CD1c-positive myeloid dendritic cell (primary cell): ENCODE measurements at regions not wholly inside any gene's neighbourhood (a gene's known extent, or its start where the extent isn't known, plus 50 kb on each side); places are given as distances from the start of the nearest gene placed in this dataset.
A peak's percentile ranks its signal among the peaks of the same experiment; 100 is the strongest.

Experiments used
- DNase-seq: peaks from one replicate; pipeline ENCODE4 v3.0.0-alpha.2; 2016; ENCODE audit errors: extremely low spot score

DNA sequence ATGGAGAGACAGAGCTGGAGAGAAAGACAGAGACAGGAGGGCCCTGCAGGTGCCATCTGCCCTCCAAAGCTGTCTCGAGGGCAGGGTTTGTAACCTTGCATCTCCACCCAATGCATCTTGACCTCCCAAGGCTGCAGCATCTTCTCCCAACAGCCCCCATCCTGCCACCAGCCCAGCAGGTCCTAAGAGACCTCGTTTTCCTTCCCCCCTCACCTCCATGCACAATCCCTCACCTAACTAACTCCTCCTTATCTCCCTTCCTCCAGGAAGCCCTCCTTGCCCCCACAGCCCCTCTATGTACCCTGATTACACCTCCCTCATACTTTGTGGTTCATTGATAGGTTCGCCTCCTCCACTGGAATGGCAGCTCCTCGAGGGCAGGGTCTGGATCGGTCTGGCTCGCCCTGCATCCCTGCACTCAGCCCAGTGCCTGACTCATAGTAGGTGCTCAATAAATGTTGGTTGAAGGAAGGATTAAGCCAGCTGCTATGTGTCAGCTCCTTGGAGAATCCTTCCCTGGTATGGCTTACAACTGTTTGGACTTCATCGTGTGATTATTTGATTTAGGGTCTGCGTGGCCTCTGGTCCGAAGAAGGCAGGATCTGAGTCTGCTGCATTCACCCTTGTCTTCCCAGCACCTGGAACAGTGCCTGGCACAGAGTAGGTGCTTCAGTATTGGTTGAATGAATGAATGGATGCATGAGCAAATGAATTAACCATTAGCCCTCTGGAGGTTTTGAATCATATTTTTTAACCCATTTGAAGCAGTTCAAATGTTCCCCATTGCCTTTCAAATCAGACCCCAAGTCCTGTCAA, 105.6 kb upstream of the PTPN1 start:
- DNase-seq = no peak

DNA sequence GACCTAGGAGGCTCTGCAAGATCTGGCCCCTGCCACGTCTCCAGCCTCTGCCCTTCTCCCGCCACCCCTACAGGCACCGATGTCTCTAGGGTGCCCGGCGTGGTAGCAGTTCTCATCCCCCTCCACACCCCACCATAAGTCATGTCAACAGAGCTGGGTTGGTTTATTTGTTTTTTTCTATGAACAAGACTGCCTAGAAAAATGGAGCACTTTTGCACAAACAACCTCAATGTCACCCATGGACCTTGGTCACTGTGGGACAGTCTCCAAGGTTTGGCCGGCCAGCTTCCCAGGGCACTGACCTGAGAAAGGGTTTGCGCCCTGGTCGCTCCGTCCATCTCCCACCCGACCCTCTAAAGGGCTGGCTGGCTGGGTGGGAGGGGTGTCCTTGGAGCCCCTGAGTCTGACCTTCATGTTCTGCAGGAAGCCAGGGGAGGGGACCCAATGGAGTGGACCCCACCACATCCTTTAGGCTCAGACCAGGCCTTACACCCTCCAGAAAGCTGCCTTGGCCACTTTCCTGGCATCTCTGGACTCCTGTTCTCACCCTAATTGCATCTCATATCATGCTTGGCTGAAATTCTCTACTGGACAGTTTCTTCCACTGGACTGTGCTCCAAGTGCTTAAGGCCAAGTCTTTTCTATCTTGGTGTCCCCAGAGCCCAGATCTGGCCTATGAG, 104.8 kb upstream of the PTPN1 start:
- no peak for DNase-seq

DNA sequence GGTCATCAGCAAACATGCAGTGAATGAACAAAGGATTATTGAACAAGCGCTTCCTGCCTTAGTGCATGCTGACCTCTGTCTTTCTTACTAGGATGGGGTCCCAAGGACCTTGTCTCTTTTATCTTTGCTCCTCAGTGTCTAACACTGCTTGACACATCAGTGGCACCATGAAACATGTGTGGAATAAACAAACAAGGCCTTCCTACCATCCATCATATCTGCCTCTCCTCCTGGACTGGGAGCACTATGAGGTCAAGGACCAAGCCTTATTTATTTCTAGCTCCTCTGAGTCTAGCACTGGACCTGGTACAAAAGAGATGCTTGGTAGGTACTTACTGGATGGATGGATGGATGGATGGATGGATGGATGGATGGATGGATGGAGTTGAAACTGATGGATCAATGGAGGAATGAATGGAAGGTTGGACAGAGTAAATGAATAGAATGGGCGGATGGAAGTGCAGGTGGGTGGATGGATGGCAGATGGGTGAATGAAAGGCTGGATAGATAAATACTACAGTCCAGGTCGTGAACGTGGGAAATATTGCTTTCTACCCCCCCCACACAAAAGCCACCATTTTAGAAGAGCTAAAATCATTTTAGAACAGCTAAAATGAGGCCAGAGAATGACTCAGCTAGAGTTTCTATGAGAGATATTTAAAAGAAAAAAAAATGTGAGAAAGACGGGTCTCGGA, 104.1 kb upstream of the PTPN1 start:
- no peak for DNase-seq

DNA sequence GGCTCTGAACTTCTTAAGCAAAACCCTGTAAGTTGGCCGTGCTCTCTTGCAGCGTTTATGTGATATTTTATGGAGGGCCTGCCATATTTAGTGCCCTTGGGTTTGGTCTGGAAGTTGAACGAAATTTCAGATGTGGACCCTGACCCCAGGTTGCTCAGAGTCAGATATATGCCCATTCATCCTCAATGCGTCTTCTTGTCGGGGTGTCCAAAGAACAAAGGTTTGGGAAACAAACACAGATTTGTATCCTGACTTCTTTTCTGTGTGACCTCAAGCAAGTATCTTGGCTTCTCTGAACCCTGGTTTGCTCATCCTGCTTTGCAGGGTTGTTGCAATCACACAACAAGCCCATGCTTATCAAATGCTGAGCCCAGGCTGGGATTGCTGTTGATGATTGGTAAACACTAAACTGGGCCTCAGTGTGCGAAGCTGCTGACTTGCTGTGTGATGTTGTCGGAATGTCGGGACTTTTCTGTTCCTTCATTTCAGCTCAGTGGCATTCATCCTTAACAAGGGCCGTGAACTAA, 103.5 kb upstream of the PTPN1 start:
- no peak for DNase-seq

DNA sequence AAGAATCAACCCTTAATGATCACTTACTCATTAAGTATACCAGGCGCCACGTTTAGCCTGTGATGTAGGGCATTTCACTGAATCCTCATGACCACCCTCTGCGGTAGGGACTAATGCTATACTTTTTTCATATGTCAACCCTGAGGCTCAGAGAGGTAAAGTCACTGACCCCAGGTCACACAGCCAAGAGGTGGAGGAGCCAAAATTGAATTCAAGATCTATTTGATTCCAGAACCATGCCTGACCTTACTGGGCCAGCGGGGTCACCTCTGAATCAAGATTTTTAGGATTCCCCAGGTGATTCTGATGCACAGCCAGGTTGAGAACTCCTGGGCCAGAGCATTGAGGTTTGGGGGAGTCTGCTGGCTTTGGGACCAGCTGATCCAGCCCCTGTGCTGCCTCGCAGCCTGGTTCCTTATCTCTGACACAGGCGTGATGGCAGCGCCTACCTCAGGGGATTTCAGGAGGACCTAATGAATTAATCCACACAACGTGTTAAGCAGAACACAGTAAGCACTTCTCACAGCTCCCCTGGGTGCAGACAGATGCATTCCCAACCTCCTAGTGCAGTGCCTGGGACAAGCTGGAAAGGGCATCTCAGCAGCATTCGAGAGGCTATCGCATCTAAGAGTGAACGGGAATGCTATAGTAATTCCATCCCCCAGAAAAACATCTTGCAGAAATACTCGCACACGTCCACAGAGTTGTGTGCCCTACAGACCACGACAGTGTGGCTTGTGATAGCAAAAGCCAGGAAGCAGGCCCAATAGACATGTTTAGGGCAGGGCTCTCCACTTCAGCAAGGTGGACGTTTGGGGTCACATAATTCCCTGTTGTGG, 101.4 kb upstream of the PTPN1 start:
- no peak for DNase-seq

DNA sequence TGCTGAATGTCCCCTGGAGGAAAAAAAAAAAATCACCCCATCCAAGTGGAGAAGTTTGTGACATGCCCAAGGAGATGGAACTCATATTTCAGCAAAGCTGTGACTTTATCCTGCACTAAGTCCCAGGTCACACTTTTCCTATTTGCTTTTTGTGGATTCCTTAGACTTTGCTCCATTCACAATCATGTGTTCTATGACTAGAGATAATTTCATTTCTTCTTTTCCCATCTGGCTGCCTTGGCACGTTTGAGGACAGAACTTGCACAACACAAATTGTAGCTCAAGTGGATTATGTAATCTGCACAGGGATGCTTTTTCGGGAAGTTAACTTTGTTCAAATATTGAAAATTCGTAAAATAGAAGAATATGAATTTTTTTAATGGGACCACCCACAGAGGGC, 100.7 kb upstream of the PTPN1 start:
- peak; percentile 91 for DNase-seq

DNA sequence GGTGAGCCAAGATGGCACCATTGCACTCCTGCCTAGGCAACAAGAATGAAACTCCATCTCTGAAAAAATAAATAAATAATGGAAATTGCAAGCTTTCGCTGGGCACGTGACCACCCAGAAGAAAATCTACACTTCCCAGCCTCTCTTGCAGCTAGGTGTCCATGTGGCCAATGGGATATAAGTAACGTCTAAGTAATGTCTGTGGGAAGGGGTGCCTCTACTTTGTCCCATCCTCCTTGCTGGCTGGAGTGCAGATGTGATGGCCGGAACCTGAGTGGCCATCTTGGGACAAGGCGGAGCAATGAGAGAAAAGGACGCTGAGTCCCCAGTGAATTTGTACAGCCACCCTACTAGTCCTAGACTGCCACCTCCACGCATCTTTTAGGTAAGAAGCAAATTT, 99.8 kb upstream of the PTPN1 start:
- no peak for DNase-seq

DNA sequence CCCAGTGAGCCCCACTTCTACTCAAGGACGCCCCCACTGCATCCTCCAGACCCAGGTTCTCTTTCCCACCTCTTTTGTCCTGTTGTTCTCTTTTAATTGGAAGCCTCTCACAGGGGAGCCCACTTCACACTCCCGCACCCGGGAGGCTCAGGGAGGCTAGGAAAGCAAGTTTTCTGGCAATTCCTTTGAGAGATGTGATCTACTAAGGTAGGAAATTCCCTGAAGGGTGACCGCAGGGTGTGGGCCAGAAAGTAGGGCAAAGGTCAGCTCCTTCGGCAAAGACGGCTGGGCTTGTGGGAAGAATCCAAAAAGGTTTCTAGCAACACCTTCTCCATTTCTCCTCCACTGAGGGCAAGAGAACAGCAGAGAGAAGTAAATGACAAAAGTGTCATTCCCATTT, 98.1 kb upstream of the PTPN1 start:
- DNase-seq = no peak

DNA sequence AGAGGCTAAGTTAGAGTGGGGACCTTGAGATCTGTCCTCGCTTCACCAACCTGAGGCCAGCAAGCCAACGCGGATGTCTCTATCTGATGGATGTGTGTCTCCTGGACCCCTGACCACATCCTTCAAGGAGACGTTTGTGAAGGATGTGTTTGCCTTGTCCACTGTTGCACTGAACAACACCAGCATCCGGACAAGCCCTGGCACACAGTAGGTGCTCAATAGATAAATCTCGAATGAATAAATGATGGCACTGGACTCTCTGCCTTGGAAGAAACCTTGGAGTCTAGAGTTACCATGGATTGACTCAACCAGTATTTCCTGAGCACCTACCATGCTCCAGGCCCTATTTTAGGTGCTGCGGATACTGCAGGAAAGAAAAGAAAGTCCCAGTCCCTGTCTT, 97.7 kb upstream of the PTPN1 start:
- no peak for DNase-seq

DNA sequence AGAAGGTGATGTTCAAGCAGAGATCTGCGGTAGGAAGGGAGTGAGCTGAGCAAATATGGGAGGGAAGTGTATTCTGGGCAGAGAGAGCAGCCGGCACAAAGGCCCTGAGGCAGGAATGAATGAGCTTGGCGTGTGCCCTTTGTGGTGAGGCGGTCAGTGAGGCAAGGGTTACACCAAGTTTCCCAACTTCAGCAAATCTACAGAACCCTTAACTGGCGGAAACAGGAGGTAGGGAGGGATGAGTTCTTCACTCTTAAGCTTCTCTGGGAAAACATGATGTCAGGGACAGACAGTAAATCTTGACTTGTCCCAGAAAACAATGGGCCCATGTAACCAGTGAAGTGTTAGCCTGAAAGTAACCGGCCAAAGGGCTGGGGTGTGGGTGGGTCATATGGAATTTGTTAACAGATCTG, 97.1 kb upstream of the PTPN1 start:
- DNase-seq = peak; percentile 38

DNA sequence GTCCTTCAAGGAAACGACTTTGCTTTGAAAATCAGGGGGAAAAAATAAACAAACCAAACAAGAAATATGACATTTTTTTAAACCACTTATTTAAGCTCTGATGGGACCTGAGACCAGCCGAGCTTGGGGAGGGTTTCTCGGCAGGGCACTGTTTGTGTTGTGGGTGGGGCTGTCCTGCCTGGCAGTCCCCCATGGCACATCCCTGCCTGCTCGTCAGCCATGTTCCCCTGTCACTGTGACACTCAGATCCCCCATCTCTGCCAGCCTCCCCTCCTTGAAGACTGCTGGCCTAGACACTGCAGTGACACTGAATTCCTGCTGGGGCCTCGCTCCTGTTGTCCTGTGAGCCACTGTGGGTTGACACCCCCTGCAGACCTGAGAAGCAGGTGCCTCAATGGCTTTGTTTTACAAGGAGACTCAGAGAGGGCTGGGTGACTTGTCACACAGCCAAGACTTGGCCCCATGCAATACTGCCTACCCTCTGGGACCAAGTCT, 95.1 kb upstream of the PTPN1 start:
- no peak for DNase-seq

DNA sequence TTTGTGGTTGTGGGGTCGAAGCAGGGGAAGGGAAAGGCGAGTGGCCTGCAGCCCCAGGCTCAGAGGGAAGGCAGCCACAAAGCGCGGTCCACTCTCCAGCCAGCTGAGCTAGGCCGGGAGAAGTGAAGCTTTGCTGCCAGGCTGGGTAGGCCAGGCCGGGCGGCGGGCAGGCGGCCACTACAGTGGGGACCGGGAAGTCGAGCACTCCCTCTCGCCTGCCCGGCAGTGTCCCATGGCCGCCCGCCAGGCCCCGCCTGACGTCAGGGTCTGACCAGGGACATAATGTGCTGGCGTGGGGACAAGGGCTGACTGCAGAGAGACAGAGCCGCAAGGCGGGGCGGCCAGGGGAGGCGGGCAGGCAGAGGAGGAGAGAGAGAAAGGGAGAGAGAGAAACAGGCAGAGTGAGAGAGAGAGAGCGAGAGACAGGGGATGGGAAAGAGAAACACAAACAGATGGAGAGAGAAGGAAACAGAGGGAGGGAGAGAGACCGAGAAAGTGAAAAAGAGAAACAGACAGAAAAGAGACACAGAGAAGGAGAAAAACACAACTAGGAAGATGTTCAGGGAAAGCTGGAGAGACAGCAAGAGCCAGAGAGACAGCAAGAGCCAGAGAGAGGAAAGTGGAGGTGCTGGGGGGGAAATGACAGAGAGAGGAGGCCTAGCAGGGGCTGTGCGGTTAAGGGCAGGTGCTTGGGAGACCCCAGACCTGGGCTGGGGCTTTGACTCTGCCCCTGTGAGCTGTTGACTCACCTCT, 94.5 kb upstream of the PTPN1 start:
- no peak for DNase-seq

DNA sequence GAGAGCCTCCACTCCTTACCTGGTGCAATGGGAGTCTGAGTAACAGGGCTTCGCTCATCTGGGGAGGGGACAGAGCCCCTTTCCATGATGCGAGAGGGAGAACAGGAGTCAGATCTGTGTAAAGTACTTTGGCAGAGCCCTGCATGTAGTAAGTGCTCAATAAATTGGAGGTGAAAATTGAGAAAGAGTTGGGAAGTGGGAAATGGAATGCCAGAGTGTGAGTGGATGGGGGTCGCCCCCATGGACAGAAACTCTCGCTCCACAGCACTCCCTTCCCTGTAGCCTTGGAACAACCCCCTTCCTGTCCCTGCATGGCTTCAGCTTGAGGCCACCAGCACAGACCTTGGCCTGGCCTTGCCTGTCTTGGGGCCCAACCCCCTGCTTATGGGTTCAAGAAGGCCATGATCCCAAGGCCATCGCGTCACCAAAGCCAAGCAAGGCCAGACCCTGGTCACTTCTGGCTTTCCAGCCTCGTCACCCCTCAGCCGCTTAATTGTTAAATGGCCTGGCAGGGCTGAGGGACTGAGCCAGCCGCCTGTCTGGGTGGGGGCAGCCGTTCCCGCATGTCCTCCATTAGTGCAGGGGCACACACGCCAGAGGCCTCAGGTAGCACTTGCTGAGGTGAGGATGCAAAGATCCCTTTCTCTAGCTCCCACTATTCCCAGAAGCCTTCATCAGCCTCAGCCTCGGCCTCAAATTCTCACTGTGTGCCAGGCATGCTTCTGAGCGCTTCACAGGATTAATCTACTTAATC, 93.7 kb upstream of the PTPN1 start:
- DNase-seq = no peak

DNA sequence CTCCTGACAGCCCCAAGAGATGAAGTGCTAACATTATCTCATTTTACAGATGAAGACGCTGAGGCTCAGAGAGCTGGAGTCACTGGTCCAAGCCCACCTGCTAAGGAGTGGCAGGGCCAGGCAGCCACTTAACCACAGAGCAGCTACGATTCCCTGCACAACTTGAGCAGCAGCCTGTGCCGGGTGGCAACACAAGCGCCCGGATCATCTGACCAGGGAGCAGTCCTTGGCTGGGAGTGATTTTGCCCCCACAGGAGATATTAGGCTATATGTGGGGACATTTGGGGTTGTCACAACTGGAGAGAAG, 93.2 kb upstream of the PTPN1 start:
- no peak for DNase-seq

DNA sequence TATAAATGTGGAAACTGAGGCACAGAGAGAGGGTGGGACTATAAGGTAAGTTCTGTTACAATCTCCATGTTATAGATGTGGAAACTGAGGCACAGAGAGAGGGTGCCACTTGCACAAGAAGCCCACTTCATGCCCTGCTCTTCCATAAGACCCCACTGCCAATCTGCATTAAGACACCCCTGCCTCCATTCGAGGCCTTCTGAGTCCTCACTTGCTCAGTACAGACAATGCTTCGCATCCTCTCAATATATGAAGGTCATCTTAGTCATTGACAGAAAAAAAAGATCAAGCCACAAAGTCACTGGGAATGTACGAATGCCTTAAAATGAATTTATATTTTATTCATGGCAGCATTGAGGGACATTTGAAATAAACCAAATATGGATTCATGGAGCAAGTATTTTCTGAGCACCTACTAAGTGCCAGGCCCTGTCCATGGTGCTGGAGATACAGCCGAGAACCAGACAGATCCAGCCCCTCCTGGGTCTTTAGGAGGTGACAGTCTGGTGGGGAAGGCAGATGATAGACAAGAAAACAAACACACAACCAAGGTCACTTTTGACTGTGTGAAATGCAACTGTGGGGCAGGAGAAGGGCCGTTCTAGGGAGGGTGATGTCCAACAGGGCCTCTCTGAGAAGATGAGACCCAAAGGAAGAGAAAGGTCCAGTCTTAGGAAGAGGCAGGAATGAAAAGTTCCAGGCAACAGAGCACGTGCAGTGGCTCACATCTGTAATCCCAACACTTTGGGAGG, 92.5 kb upstream of the PTPN1 start:
- DNase-seq = no peak

DNA sequence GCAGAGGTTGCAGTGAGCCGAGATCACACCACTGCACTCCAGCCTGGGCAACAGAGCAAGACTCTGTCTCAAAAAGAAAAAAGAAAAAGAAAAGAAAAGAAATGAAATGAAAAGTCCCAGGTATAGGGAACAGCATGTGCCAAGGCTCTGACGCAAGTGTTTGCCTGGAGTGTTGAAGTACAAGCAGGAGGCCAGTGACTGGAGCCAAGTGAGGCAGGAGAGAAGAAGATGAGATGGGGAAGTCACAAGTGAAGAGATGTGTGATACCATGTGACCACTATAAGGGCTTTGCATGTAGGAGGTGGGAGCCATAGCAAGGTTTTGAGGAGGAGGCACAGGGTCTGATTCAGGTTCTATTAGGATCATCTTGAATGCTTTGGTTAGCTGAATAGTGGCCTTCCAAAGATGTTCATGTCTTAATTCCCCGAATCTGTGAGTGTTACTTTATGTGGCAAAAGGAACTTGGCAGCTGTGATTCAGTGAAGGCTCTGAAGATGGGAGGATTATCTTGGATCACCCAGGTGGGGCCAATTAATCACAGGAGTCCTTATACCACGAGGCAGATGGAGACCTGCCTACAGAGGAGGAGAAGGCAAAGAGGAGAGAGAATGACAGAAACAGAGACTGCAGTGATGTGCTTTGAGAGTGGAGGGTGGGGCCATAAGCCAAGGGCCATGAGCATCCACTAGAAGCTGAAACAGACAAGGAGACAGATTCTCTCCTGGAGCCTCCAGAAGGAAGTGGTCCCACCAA, 91.1 kb upstream of the PTPN1 start:
- no peak for DNase-seq

DNA sequence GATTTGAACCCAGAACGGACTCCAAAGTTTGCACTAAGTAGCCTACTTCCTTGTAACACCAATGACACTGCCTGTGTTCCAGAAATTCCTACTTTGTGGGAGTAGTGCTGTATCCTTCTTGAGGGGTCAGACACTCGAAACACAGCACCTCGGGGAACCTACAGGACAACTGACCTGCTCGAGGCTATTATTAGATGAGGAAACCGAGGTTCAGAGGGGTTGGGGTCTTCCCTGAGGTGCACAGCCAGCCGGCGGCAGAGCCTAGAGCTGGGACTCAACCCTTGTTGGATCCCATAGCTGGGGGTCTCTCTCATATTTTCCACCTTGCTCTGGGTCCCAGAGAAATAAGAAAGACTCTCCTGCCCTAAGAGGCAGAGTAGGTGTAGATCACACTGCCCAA, 89.8 kb upstream of the PTPN1 start:
- no peak for DNase-seq

DNA sequence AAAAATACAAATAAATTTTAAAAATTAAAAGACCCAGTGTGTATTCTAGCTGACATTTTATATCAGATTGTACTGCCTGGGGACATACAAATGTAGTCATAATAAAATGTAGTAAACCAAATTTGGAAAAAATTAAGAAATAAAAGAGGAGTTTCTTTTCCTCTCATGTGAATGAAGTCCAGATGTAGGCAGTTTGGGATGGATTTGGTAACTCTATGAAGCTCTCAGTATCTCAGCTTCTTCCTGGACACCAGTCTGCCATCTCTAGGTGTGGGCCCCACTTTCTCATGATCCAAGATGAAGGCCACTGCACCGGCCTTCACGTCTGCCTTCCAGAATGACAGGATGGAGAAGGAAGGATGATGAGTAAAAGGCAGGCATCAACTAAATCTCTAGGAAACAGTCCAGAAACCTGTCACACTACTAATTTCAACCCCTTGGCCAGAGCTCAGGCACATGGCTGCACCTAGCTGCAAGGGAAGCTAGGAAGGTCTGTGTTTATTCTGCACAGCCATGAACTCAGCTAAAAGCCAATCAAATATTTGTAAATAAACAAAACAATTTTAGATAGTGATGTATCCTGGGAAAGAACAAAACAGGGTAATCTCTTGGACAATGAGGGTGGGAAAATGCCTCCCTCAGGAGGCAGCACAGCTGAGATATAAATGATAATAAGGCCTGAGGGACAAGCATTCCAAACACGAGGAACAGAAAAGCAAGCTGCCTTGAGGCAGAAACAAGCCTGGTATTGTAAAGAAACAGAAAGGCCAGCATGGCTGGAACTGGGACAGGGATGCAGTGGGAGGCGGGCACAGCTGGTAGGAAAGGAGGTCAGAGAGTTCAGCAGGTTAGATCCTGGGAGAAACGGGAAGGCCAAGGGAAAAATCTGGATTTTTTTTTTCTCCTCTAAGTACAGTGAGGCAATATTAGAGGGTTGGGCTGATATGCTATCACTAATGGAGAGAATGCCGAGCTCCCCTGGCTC, 88.5 kb upstream of the PTPN1 start:
- DNase-seq = no peak
